ENCODE measurements at regions not wholly inside any gene's neighbourhood (a gene's known extent, or its start where the extent isn't known, plus 50 kb on each side); places are given as distances from the start of the nearest gene placed in this dataset.

DNA sequence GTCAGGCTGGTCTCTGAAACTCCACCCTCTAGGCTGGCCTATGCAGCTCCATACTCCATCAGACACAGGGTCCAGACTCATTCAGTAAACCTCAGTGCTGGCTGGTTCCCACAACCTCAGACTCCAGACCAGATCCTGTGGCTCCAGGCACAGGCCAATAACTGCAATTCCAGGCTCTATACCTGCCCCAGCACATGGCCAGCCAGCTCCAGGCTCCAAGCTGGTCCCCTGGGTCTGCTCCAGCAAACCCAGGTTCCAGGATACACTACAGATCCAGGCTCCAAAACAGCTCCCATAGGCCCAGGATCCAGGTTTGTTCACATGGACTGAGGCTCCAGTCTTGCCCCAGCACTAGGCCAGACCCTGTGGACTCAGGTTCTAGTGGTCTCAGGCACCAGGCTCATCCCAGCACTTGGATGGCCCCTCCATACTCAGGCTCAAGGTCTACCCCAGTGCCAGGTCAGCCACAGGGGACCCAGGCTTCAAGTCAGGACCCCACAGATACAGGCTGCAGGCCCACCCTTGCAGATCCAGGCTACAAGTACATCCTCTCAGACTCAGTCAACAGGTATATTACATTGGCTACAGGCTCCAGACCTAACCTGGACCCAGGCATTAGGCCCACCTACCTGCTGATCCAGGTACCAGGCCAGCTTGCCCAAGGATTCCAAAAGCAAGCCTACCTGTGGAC is 117.6 kb upstream of the TMEM170B start:
- TF ChIP-seq, protein P1, sequence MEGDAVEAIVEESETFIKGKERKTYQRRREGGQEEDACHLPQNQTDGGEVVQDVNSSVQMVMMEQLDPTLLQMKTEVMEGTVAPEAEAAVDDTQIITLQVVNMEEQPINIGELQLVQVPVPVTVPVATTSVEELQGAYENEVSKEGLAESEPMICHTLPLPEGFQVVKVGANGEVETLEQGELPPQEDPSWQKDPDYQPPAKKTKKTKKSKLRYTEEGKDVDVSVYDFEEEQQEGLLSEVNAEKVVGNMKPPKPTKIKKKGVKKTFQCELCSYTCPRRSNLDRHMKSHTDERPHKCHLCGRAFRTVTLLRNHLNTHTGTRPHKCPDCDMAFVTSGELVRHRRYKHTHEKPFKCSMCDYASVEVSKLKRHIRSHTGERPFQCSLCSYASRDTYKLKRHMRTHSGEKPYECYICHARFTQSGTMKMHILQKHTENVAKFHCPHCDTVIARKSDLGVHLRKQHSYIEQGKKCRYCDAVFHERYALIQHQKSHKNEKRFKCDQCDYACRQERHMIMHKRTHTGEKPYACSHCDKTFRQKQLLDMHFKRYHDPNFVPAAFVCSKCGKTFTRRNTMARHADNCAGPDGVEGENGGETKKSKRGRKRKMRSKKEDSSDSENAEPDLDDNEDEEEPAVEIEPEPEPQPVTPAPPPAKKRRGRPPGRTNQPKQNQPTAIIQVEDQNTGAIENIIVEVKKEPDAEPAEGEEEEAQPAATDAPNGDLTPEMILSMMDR (conservative IDR thresholded peaks at IDR 0.05; ENCODE audit: low read depth, low read length) = no peak
- TF ChIP-seq RAD21 (IDR thresholded peaks at IDR 0.05; ENCODE audit: low read length) = no peak
